Fibroblast of skin of abdomen (primary cell): ENCODE measurements at regions not wholly inside any gene's neighbourhood (a gene's known extent, or its start where the extent isn't known, plus 50 kb on each side); places are given as distances from the start of the nearest gene placed in this dataset.

ENCODE experiments used
- DNase-seq: peaks from one replicate; pipeline ENCODE4 v3.0.0-alpha.2; 2013

- DNase-seq = no peak
Measured at GRCh38 chr3:176697284-176697889, 499.9 kb downstream of the TBL1XR1 start.

- DNase-seq = no peak
Measured at GRCh38 chr3:176696816-176697215, 500.5 kb downstream of the TBL1XR1 start.

DNA sequence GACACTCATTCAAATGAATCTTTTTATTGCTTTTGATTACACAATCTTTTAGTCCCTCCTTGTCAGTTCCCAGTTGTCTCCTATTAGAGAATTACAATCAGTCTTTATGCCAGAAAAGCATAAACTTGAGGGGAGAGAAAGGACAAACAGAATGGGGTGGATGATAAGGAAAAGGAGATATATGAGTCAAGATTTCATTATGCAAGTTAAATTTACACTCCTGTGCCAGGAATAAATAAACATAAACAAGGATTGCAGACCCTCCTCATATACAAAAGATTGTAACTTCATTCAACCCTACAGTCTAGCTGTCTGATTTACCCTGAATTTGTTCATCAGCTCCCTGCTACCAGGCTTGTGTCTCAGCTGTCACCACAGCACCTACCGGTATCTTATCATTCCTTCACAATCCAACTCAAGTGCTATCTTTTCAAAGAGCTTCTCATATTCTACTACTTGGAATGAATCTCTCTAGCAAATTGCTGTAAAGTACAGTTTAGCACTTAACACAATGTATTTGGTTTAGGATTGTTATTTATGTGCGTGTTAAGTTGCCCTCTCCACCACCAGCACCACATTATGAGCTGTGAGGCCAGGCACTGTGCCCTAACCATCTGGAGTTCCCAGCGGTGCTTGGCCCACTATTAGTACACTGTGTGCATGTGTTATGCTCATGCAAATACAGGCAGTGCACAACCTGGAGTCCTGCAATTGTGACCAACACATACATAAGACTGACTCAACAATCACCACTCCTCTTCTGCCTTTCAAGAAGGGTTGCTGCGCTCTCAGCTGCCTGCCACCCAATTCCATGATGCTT lies 504.1 kb downstream of the TBL1XR1 start:
- no peak for DNase-seq

- DNase-seq = no peak
Measured at GRCh38 chr3:176692199-176692965, 504.9 kb downstream of the TBL1XR1 start.

GRCh38 chr3:176690083-176690869 lies 507.0 kb downstream of the TBL1XR1 start:
- no peak for DNase-seq

GRCh38 chr3:176687754-176688153 lies 509.5 kb downstream of the TBL1XR1 start:
- DNase-seq = no peak

DNA sequence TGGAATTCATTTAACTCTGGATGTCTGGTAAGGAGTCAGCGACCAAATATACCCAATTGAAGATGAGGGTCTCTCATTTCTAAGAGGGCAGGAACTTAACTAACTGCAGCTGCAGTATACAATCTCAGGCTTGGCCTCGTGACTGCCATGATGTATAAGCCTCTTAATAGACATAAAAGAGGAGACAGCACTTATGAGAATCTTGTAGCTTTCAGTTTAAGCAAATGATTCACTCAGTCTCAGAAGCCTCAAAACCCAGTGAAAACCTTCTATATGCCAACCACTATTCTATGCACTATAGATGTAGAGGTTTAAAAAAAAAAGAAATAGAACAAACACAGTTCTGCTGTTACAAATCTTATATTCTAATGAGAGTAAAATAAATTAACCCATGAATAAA lies 513.9 kb downstream of the TBL1XR1 start:
- DNase-seq = no peak

- peak; percentile 85 for DNase-seq
Measured at GRCh38 chr3:176663837-176664831, 533.1 kb downstream of the TBL1XR1 start.

DNA sequence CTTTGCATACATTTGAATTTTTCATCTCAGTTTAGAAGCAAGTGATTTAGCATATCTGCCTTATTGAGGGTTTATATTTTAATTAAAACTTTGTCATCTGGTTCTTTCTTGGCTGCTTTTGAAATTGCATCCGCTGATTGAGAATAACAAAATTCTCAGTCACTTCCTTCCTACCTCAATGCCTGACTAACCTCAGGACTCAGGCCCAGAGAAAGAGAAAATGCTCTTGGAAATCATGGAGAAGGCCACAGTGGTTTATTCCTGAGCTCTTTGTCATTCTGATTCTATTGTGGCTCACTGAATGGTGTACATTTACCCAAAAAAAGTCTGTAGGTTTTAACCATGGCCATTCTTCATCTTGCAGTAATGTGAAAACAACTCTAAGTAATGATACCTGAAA lies 533.9 kb downstream of the TBL1XR1 start:
- DNase-seq = peak; percentile 54

DNA sequence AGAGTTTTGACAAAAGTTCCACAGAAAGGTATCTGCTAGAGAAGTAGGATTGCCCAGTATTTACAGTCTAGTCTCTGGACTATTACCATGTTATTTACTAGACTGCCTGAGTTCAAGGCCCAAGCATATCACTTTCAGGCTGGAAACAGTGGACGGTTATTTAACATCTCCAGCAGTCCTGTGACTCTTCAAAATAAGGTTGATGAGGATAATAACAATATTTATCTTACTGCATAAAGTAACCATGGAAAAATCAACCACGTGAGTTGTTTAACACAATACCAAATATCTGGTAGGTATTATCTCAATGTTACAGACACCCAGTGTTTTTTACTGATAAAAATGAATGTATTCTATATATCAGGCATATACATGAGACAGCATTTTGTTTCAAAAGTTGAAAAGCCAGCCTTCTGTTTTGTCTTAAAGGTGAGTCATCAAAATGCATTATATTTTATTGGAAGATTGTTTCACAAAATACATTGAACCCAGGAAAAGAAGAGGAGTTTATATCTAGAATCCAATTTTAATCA lies 535.8 kb downstream of the TBL1XR1 start:
- no peak for DNase-seq

DNA sequence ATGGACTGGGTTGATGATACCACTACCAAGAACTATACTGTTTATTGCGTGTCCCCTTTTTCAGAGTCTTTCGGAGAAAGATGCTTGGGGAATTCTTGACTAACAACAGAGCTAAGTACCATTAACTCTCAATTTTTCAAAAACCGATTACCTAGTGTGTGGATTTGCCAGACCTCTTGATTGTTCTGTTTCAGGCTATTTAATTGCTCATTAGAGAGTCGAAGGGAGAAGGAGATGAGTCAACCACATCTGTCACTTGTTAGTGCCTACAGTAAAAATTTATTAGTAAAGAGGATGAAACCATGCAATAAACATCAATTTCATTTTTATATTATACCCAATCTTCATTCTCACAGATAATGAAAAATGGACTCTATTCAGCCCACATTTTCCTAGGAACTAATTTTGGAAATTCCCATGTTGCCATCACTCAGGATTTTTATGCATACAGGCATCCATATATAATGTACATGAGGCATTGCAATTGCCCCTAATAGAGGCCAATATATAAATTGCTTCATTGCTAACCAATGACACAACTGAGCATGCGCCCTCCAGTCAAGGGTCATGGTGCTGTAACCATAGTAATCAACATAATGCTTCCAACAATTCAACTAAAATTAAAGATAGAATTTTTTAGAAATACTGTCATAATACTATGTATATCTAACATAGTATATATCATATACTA lies 541.7 kb downstream of the TBL1XR1 start:
- peak; percentile 11 for DNase-seq

- DNase-seq = peak; percentile 2
Measured at GRCh38 chr3:176651622-176652021, 545.7 kb downstream of the TBL1XR1 start.

GRCh38 chr3:176650478-176650877 lies 546.8 kb downstream of the TBL1XR1 start:
- peak; percentile 32 for DNase-seq

GRCh38 chr3:176647987-176648386 lies 549.3 kb downstream of the TBL1XR1 start:
- DNase-seq = no peak

GRCh38 chr3:176633511-176633910 lies 563.8 kb downstream of the TBL1XR1 start:
- DNase-seq = no peak

DNA sequence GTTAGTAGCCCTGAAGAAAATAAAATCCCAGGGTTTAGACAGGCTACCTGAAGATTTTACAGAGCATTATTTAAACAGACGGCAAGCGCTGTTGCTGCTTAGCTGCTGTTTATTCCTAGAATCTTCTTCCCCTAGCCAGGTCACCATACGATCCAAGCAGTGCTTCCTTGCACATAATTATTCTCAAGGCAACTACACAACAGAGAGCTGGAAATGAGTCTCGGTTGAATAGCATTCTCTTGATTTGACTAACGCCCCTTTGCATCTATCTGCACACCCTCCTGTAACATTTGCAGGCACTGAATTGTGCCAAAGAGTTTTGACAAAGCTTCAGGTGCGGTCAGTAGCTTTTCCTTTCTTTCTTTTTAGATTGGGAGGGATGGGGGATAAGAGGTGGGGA lies 564.4 kb downstream of the TBL1XR1 start:
- no peak for DNase-seq

- DNase-seq = no peak
Measured at GRCh38 chr3:176631165-176631564, 566.1 kb downstream of the TBL1XR1 start.

DNA sequence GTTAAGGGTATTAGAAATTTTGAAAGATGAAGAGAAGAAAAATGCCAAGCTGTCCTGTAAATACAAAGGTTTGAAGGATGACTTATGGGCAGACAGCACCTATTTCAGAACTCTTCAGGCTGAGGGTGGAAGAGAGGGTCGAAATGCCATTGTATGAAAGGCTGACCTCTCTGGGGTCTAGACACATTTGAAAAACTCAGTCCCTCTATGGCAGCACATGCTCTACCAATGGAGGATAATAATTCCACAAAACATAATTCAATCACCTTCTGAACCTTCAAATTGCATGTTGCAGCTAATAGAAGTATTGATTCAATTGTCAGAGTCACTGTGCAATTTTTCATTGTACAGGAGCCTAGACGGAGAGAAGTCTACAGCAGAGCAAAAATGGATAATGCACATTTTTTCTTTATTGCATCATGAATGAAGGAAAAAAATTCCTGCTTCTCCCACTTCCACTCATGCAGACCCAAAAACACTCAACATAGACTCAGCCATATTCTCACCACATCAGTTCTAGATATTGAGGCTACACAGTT lies 569.1 kb downstream of the TBL1XR1 start:
- no peak for DNase-seq

GRCh38 chr3:176623468-176624150 lies 573.7 kb downstream of the TBL1XR1 start:
- no peak for DNase-seq

GRCh38 chr3:176619833-176620232 lies 577.4 kb downstream of the TBL1XR1 start:
- no peak for DNase-seq
